C1 segment of cervical spinal cord (tissue), 14 donors: ENCODE measurements at regions not wholly inside any gene's neighbourhood (a gene's known extent, or its start where the extent isn't known, plus 50 kb on each side); places are given as distances from the start of the nearest gene placed in this dataset.
"Not testable (repeated sequence)": the region's sequence is repeated elsewhere in the genome, so short reads cannot be mapped to it uniquely, and the experiment has no call there.

Experiments used
- DNase-seq, 14 donors: peaks; one replicate each; lab custom pipeline; 2025; lab: John Stamatoyannopoulos, UW

- DNase-seq: no peak
These were observed 1227.0 kb downstream of the EFNA5 start for GRCh38 chr5:106443746-106444145.

- no peak for DNase-seq
These were observed 1235.6 kb downstream of the EFNA5 start for GRCh38 chr5:106435185-106435584.

- DNase-seq: not testable (repeated sequence)
These were observed 1240.0 kb downstream of the EFNA5 start for GRCh38 chr5:106430733-106431132.

- DNase-seq: no peak
These were observed 1247.4 kb downstream of the EFNA5 start for GRCh38 chr5:106423109-106423897.

- DNase-seq: no peak
These were observed 1250.6 kb downstream of the EFNA5 start for GRCh38 chr5:106420102-106420501.

GRCh38 chr5:106418196-106418595 is 1252.5 kb downstream of the EFNA5 start:
- no peak for DNase-seq

- no peak for DNase-seq
These were observed 1253.2 kb downstream of the EFNA5 start for GRCh38 chr5:106417566-106417965.

- DNase-seq: no peak
These were observed 1253.6 kb downstream of the EFNA5 start for GRCh38 chr5:106417163-106417562.

GRCh38 chr5:106415541-106415940 is 1255.2 kb downstream of the EFNA5 start:
- DNase-seq: no peak

GRCh38 chr5:106414342-106414741 is 1256.4 kb downstream of the EFNA5 start:
- no peak for DNase-seq

- DNase-seq: no peak
These were observed 1258.1 kb downstream of the EFNA5 start for GRCh38 chr5:106412606-106413005.

GRCh38 chr5:106408570-106408969 is 1262.2 kb downstream of the EFNA5 start:
- DNase-seq: no peak

GRCh38 chr5:106408141-106408540 is 1262.6 kb downstream of the EFNA5 start:
- DNase-seq: no peak

GRCh38 chr5:106401561-106401960 is 1269.2 kb downstream of the EFNA5 start:
- no peak for DNase-seq

GRCh38 chr5:106399391-106399790 is 1271.3 kb downstream of the EFNA5 start:
- no peak for DNase-seq

- no peak for DNase-seq
These were observed 1273.0 kb downstream of the EFNA5 start for GRCh38 chr5:106397700-106398099.

- DNase-seq: no peak
These were observed 1277.5 kb downstream of the EFNA5 start for GRCh38 chr5:106393276-106393675.

- DNase-seq: no peak
These were observed 1278.0 kb downstream of the EFNA5 start for GRCh38 chr5:106392766-106393165.

GRCh38 chr5:106387767-106388166 is 1283.0 kb downstream of the EFNA5 start:
- not testable (repeated sequence) for DNase-seq

- no peak for DNase-seq
These were observed 1284.5 kb downstream of the EFNA5 start for GRCh38 chr5:106386287-106386686.

GRCh38 chr5:106380736-106381135 is 1290.0 kb downstream of the EFNA5 start:
- no peak for DNase-seq

- DNase-seq: no peak
These were observed 1294.2 kb downstream of the EFNA5 start for GRCh38 chr5:106376522-106376921.

- DNase-seq: no peak
These were observed 1295.8 kb downstream of the EFNA5 start for GRCh38 chr5:106374956-106375355.

GRCh38 chr5:106368021-106368420 is 1302.7 kb downstream of the EFNA5 start:
- DNase-seq: no peak
